ENCODE measurements at regions not wholly inside any gene's neighbourhood (a gene's known extent, or its start where the extent isn't known, plus 50 kb on each side); places are given as distances from the start of the nearest gene placed in this dataset.
A peak's percentile ranks its signal among the peaks of the same experiment; 100 is the strongest.

GRCh38 chr2:150141226-150142001 lies 346.1 kb downstream of the RND3 start:
- no peak for DNase-seq (ENCODE audit: extremely low read depth, low read depth, low spot score)

DNA sequence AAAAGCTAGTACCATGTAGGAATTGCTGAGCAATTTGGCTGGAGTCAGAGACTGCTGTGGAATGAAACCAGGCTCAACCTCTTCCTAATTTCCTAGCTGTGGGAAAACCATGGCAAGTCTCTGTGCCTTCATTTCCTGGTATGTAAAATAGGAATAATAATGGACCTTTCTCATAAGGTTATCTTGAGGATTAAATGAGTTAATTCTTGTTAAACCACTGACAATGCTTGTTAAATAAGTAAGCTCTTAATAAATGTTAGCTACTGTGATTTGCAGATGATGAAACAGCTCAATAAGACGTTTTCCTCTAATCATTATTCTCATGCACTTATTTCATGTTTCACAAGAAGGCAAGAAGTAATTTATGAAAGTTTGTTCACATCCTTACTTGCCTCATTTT lies 346.7 kb downstream of the RND3 start:
- no peak for DNase-seq (ENCODE audit: extremely low read depth, low read depth, low spot score)

DNA sequence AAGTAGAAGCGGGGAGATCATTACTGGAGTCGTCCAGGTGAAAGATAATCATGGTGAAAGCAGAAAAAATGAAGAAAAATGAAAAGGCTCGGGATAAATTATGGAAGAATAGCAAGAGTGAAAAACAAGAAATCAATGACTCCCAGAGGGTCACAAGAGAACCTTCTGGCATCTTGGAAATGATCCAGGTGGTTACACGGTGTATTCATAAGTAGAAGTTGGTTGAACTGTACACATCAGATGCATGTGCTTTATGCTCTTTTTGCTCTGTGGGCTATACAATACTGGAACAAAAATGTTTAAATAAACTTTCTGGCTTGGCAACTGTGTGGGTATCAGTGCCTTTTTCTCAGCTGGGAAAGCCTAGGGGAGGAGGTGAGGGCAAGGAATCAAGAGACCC lies 348.9 kb downstream of the RND3 start:
- DNase-seq (ENCODE audit: extremely low read depth, low read depth, low spot score) = no peak

- DNase-seq (ENCODE audit: extremely low read depth, low read depth, low spot score) = no peak
Observed at GRCh38 chr2:150137338-150138069, 350.0 kb downstream of the RND3 start.

GRCh38 chr2:150136893-150137292 lies 350.6 kb downstream of the RND3 start:
- DNase-seq (ENCODE audit: extremely low read depth, low read depth, low spot score) = no peak

GRCh38 chr2:150136401-150136800 lies 351.1 kb downstream of the RND3 start:
- no peak for DNase-seq (ENCODE audit: extremely low read depth, low read depth, low spot score)

DNA sequence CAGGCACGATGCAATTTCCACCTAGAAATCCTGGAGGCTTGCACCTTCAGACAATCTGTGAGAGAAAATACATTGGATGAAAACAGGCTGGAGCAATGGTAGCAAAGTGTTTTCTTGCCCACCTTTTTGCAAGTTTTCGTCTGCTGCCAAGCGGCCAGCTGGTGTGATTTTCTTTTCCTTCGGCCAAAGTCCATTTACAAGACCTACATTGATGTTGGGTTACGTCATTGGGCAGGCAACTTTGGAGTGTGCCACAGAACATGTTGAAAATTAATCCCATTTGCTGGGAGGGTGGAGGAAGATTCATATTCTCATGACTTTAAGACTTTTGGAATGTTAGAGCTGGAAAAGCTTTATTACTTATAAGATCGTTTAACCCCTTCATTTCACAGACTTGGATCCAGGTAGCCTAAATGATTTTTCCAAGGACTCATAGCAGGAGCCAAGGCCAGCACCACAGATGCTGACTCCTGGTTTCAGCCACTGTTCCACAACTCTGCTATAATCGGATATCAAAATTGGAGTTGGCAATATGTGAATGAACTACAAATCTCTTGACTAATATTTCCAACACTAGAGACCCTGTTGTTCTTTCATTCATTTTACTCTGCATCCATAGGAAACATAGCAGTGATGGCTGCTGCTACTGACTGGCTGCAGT lies 352.1 kb downstream of the RND3 start:
- DNase-seq (ENCODE audit: extremely low read depth, low read depth, low spot score) = no peak

DNA sequence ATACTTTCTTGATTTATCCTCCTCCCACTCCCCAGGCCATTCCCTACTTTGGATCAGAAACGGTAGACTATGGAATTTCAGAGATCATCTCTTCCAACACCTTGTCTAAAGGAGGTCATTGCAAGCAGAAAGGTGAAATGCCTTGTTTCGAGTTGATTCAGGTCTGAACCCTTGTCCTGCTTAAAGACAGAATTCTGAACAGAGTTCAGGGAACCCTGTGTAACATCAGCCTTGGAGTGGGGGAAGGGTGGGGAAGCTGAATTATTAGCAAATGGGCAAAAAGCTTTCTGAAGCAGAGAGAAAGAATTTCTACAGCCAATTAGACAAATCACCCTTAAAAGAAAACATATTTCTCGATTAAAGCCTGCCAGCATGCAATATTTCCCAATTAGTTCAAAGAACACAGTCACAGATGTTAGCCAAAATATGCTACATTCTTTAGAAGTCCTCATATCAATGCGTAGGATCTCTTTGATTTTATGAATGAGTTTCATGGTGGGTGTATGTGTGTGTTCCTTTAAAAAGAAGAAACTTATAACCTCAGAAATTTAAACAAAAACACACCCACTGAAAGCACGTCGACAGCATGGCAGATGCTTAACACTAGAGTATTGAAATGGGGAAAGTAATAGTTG lies 353.1 kb downstream of the RND3 start:
- no peak for DNase-seq (ENCODE audit: extremely low read depth, low read depth, low spot score)

GRCh38 chr2:150133623-150134022 lies 353.8 kb downstream of the RND3 start:
- DNase-seq (ENCODE audit: extremely low read depth, low read depth, low spot score) = peak; percentile 97

DNA sequence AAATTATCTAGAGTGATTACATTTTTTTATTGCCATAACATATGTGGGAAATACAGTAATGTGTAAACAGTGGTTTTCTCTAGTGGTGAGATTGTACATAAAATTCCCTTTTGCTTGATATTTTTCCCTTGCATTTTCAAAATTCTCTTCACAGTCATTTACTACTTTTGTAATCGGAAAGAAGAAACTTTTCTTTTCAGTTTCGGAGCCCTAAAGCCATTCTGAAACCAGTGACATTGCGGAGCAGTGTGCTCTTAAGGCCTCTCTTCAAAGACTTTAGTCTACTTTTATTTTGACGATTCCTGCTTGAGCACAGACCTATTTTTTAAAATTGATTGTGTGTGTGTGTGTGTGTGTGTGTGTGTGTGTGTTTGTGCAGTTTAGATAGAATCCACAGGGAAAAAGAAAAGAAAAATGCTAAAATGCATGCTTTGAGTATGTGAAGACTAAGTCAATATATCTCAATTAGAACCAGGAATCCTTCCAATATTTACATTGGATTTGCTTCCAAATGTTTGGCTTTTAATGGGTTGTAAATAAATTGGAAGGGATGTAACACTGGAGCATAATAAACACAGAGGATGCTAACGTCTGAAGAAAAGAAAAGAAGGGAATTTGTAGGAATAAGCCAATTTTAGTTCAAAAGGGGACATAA lies 357.4 kb downstream of the RND3 start:
- no peak for DNase-seq (ENCODE audit: extremely low read depth, low read depth, low spot score)

GRCh38 chr2:150127995-150128394 lies 359.5 kb downstream of the RND3 start:
- DNase-seq (ENCODE audit: extremely low read depth, low read depth, low spot score) = no peak

- DNase-seq (ENCODE audit: extremely low read depth, low read depth, low spot score) = no peak
Observed at GRCh38 chr2:150127346-150127990, 360.0 kb downstream of the RND3 start.

DNA sequence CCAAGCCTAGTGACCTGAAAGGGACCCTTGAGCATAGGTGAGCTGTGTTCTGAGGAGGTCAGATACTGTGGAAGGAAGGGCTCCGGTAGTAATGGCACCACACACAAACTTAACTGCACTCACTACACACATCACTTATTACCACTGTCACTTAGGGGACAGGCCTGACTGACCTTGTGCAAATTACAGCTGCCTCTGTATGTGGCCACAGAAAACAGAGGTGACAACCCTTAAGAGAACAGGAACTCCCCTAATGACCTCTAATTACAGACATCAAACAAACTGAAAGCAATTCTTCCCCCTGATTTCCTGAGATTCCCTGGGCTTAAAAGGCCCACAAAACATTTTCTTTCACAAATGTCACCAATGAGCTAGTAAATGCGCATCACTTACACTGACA lies 360.6 kb downstream of the RND3 start:
- no peak for DNase-seq (ENCODE audit: extremely low read depth, low read depth, low spot score)

- no peak for DNase-seq (ENCODE audit: extremely low read depth, low read depth, low spot score)
Observed at GRCh38 chr2:150126143-150126740, 361.2 kb downstream of the RND3 start.

DNA sequence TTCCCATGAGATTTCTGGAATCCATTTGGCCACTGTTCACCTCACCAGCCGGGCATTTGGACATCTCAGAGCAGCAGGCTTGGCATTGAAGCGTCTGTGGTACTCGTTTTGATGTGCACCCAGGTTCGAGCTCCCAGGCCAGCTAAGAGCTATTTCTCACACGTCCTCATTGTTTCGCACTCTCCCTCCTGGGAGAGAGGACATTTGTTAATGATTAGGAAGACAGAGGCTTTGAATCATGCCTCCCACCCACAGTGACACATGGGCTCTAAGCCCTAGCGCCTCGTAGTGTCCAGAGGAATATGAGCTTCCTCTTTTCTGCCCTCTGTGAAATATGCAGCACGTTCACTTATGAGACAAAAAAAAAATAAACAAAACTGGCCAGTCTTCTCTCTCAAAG lies 361.8 kb downstream of the RND3 start:
- no peak for DNase-seq (ENCODE audit: extremely low read depth, low read depth, low spot score)

DNA sequence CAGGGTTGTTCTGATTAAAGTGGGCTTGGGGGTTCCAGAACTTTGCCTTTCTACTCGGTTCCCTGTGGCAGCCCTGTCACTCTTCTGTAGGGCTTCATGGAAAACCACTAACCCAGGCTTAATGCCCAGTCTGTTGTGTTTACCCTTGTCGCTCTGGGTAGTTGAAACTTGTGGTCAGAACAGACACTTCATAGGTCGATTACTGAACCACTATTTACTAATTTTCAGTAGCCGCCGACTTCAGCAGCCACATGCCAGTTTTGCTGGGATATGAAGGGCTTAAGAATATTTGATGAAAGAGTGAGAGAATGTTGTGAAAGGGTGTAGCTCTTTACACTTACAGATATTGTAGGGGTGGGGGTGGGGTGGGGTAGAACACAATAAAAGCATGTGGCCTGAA lies 362.3 kb downstream of the RND3 start:
- DNase-seq (ENCODE audit: extremely low read depth, low read depth, low spot score) = no peak

GRCh38 chr2:150124739-150125138 lies 362.7 kb downstream of the RND3 start:
- DNase-seq (ENCODE audit: extremely low read depth, low read depth, low spot score) = no peak

- no peak for DNase-seq (ENCODE audit: extremely low read depth, low read depth, low spot score)
Observed at GRCh38 chr2:150122871-150123613, 364.4 kb downstream of the RND3 start.

DNA sequence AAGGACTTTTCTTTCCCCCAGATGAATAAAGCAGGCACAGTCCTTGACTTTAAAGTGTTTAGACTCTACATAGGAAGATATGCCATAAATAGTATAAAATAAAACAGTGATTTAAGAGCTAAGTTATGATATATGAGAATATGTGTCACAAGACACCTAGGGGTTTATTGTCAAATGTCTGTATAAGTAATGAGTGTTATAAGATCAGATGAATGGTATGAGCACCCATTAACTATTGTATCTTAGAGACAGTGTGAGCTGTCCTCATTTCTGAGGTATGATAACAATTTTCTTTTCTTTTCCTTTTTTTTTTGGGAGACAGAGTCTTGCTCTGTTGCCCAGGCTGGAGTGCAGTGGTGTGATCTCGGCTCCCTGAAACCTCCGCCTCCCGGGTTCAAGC lies 365.3 kb downstream of the RND3 start:
- no peak for DNase-seq (ENCODE audit: extremely low read depth, low read depth, low spot score)
